Lower leg skin (tissue), 3 donors: ENCODE measurements at regions not wholly inside any gene's neighbourhood (a gene's known extent, or its start where the extent isn't known, plus 50 kb on each side); places are given as distances from the start of the nearest gene placed in this dataset.

ENCODE experiments used
- CTCF ChIP-seq, 3 donors: fragments of 450-650 bp; IDR thresholded peaks; one replicate each; pipeline ENCODE4 v1.5.1; 2016; ENCODE audit warnings: antibody characterized with exemption in 3 of 3, mild to moderate bottlenecking in 3 of 3, moderate library complexity in 2 of 3
- POLR2A ChIP-seq, 2 donors: fragments of 450-650 bp; IDR thresholded peaks; one replicate each; pipeline ENCODE4 v1.6.1; 2016 to 2017; ENCODE audit warnings: antibody characterized with exemption in 2 of 2, mild to moderate bottlenecking in 1 of 2, moderate library complexity in 1 of 2

GRCh38 chr11:79897896-79898295, 457.1 kb upstream of the TENM4 start:
- TF ChIP-seq POLR2A (IDR thresholded peaks at IDR 0.05) (no peak), CTCF (IDR thresholded peaks at IDR 0.05) (no peak)
